GM11168 (cell line): ENCODE measurements at regions not wholly inside any gene's neighbourhood (a gene's known extent, or its start where the extent isn't known, plus 50 kb on each side); places are given as distances from the start of the nearest gene placed in this dataset.
"Not testable (repeated sequence)": the region's sequence is repeated elsewhere in the genome, so short reads cannot be mapped to it uniquely, and the experiment has no call there.

Source experiments
- in situ Hi-C: fragments of 300-500 bp; cut with MboI; formaldehyde crosslinking; loops from one replicate; pipeline ENCODE4 v1.12.0; 2022; ENCODE audit warnings: low sequenced_read_pairs; ENCODE audit not compliant: unreplicated experiment

DNA sequence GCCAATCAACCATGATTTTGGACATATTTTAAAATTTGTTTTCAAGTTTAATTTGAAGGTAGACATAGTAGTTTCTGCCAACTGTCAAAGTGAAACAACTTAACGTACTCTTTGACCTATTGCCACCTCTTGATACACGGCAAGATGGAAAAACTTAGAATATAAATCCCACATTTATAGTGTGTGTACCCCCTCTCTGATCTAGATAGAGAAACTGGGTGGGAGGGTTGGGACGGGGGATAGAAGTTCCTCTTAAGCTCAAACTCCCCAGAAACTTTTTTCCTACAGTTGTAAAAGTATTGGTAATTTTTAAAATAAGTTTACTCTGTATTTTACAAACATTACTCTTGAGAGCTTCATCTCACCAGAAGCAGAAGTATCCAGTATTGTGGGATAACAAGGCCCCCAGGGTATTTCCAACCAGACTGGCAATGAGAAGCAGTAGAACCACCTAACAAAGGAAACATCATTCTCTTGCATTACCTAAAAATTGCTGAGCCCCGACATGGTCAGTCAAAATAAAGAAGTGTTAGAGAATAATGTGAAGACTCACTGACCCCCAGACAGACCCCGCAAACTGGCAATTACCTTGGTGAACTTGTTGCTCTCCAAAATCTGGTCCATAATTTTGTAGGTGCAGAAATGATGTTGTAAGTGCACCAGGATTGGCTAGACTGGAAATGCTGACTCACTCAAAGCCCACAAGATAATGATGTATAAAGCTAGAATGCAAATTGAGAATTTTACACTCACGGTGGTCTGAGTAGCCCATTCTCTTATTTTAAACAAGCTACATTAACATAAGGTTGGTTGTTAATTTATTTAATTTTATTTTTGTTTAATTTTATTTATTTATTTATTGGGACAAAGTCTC lies 74.7 kb upstream of the TNFAIP3 start:
- in situ Hi-C loops = no loop called here

DNA sequence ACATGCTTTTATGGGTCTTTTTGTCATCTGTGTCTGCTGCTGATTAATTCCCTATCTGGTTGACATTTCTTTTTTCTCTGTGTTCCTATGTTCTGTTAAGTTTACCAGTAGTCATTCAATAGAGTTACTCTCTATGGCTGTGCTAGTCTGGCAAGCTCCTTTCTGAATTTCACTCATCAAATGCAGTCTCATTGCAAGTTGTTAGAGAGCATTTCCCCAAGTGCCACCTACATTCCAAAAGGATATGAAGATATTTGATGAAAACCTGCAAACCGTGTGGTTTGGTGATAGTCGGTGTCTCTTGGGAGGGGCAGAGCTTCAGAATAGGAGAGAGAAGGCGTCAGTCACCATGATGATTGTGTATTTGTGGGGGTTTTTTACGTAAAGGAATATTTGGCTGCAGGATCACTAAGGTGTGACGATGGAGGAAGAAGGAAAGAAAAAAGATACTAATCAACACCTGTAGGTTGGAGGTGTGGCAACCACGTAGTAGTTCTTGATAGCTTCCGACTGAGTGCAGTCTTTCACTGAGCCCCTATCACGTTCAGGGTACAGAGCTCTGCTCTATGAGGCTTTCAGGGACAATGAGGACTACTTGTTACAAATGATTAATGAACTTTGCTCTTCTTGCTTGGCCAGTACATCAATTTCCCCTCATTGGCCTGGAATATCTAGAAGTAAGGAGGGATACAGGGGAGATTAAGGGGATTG lies 73.1 kb upstream of the TNFAIP3 start:
- in situ Hi-C loops = no loop called here

DNA sequence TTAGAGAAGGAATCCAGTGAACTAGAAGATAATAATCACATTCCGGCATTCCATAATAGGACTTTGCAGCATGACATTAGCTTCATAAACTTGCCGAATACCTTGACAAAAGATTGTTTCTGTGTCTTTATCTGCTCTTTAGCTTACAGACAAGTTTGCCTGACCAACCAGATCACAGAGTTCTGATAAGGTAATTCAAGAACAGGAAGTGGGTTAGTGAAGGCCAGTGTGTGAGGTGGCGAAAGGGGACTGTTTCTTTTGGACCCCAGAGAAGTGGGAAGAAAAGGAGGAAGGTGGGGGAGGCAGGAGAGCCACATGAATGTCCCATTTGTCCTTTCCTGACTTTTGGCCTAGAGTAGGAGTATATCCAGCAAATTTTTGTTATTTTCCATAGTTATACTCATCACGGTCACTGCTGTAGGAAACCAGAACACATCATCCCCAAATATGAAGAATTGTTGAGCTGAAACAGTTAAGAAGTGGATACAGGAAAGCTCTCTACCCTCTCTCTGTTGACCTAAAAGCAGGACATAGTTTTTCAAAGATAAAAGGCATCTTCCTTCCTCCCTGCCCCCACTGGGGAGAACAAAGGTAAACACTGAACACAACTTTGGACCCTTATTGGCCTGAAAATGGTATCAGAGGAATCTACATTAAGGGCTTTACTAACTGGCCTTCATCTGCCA lies 72.4 kb upstream of the TNFAIP3 start:
- in situ Hi-C loops = loop anchor here (5.0 kb wide), 2 partner anchors 73 to 148 kb away; partner anchors contain the start of gene TNFAIP3

DNA sequence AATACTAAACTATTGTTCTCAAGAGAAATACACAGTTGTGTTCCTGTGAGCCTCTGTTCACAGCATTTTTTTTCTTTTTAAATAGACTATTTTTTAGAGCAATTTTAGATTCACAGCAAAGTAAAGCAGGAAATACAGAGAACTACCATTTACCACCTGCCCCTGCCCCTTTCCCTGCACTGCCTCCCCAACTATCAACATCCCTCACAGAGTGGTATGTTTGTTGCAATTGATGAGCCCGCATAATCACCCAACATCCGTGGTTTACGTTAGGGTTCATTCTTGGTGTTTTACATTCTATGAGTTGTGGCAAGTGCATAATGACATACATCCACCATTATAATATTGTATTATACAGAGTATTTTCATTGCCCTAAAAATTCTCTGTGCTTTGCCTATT lies 71.6 kb upstream of the TNFAIP3 start:
- in situ Hi-C loops = loop anchor here (5.0 kb wide), 2 partner anchors 72 to 147 kb away; partner anchors contain the start of gene TNFAIP3

DNA sequence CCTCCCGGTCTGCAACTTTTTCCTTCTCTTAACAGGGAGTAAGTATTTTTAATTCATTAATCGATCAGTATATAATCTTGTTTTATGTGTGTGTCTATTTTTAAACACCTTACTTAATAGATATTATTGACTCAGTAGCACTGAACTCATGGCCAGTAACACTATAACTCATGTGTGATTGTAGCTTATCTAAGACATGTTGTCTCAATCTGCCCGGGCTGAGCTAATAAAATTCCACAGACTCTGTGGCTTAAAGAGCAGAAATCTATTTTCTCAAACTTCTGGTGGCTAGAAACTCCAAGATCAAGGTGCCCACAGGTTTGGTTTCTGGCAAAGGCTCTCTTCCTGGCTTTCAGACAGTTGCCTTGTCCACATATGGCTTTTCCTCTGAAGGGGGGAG lies 68.8 kb upstream of the TNFAIP3 start:
- in situ Hi-C loops = loop anchor here (5.0 kb wide), 2 partner anchors 69 to 144 kb away; partner anchors contain the start of gene TNFAIP3

DNA sequence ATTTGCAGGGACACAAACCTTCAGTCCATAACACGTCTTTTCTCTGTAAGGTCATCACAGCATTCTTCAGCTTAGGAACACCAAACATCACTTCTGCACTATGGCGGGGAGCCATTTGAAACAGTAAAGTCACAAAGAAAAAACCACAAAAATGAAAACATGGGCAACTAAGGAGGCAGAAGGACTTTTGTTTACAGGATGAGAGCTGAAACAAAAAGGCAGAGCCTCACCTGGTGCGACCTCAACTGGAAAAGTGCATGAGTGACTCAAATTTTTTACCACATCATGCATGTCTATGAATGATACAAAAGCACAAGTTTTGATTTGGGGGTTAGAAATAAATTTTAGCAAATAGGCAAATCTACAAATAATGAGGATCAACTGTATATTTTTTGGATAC lies 68.2 kb upstream of the TNFAIP3 start:
- in situ Hi-C loops = loop anchor here (5.0 kb wide), 2 partner anchors 68 to 143 kb away; partner anchors contain the start of gene TNFAIP3

DNA sequence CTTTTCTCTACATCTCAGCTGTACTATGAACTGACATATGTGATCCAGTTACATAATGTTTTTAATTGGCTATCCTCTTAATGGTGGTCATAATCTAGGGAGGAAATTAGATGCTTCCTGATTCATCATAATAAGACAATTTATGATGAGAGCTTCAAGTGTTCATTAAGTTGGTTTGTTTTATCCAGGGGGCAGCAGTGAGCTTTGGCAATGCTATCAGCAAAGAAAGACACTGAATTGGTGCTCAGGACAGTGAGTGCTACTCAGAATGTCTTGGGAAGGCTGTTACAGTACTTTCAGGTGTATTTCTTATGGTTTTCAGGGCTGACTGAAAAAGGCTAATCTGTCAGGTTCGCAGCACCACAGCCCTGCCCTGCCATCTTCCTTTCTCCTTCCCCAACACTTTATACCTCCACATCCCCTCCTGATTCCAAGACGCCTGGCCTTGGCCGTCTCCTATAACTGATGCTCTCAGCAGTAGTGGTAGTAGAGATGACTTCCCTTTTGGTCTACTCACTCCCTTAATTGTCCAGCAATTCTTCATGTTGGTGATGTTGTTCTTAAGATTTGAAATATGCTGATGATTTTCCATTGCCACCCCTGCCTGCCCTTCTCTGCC lies 67.0 kb upstream of the TNFAIP3 start:
- in situ Hi-C loops = loop anchor here (5.0 kb wide), 2 partner anchors 67 to 142 kb away; partner anchors contain the start of gene TNFAIP3

DNA sequence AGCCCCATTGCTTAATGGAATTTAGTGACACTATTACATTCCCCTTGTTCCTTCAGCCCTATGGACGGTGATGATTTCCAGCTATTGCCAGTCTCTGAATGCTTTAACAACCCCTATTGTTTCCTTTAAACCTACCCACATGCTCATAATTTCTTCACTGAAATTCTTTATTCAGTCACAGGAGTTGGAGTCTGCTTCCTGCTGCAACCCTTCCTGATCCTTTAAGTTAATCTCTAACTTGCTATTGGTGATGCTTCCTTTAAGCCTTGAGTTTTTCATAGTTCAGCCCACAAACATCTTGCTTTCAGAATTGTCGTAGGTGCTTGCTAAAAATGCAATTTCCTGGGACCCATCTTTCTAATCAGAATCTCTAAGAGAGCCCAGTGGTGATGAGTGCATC lies 66.3 kb upstream of the TNFAIP3 start:
- in situ Hi-C loops = no loop called here

DNA sequence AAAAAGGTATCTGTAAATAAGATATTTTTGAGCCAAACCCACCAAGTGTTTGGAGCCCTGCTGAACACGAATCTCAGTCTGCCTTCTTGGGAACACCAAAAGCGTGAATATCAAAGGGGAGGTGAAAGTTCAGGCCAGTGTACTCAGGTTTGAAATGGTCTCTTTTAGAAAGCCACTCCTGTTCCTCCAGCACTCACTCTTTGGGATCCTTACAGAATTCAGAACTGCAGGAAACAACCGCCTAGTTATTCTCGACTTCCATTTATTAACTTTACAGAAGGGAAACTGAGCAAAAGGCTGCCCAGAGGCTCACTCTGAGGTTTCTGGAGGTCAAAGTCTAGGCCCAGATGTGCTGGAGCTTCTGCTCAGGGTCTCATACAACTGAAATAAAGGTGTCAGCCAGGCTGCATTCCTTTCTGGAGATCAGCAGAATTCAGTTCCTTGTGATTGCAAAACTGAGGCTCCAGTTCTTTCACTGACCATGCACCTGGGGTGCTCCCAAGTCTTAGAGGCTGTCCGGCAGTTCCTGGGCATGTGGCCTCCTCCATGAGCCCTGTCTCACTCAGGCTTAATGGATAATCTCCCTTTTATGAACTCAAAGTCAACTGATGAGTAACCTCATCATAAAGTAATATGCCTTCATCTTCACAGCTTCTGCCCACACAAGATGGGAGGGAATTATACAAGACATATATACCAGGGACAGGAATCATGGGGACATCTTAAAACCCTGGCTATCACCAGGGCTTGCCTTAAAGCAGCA lies 65.5 kb upstream of the TNFAIP3 start:
- in situ Hi-C loops = no loop called here

DNA sequence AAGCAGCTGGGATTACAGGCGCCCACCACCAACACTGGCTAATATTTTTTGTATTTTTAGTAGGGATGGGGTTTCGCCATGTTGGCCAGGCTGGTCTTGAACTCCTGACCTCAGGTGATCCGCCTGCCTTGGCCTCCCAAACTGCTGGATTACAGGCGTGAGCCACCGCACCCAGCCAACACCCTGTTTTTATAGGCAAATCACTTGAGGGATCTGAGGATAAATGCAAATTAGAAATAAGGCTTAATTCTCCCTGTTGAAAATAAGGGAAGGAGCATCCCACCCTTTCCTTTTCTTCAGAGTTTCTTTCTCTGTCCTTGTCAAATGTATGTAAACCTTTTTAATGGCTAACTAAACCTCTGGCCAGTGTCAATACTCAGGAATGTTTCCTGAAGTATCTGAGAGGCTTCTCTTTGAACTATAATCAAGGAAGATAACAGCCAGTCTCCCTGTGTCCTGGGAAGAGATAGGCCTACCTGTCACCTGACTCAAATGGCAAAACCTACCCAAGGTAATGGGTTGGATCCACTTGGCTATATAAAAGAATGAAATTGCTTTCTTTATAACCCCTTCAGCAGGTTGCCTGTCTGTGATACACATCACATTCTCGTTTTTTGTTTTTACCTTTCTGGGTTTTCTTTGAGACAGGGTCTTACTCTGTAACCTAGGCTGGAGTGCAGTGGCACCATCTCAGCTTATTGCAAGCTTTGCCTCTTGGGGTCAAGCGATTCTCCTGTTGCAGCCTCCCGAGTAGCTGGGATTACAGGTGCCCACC lies 64.5 kb upstream of the TNFAIP3 start:
- in situ Hi-C loops = no loop called here

DNA sequence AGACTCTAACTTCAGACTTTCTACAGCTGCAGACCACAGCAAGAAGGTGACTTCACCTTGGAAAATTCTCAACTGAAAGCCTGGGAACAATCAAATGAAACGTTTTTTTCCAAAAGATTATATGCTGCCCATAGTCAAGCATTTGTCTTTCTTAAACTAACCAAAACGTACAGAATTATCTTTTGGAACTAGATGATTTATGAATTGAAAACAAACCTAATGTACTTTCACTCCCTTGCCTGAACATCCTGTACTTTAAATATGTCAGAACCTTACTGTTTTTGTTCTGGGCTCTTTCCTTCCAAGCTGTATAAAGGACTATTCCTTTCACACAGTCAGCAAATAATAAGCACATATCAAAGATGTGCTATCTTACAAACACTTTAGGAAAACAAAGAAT lies 62.4 kb upstream of the TNFAIP3 start:
- in situ Hi-C loops = no loop called here

DNA sequence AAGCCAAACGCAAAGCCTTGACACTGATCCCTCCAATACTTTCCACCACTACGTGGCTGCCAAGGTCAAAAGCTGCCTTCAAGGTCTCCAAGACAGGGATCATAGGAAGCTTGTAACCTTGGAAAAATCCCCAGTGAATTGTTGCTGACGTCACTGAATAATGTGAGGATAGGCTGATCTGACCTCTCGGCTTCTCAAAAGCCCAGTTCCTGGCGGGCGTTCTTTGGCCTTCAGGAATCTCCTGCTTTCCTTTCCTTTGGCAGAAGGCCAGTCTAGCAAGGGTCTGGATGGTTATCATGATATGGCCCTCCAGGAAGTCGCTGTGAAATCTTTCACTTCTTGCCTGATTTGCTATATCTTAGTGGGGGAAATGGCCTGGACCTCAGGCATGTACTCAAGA lies 61.4 kb upstream of the TNFAIP3 start:
- in situ Hi-C loops = no loop called here

DNA sequence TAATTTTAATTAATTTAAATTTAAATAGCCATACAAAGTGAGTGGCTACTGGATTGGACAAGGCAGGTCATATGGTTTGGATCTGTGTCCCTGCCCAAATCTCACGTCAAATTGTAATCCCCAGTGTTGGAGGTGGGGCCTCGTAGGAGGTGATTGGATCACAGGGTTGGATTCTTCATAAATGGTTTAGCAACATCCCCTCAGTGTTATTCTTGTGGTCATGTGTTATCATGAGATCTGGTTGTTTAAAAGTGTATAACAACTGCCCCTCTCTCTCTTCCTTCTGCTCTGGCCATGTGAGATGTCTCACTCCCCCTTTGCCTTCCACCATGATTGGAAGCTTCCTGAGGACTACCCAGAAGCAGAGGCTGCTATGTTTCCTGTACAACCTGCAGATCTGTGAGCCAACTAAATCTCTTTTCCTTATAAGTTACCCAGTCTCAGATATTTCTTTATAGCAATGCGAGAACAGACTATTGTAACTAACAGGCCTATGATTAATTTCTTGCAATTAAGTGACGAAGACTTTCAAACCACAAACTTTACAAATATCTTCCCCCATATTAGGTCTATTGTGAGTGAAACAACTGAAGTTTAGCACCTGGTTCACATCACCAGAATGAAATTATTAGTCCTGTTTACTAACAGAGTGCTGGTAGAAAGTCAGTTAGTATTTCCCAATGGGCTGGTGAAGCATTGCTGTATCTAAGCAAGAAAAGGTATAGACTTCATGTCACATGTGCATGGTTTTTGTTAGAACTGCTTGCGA lies 60.0 kb upstream of the TNFAIP3 start:
- in situ Hi-C loops = no loop called here

DNA sequence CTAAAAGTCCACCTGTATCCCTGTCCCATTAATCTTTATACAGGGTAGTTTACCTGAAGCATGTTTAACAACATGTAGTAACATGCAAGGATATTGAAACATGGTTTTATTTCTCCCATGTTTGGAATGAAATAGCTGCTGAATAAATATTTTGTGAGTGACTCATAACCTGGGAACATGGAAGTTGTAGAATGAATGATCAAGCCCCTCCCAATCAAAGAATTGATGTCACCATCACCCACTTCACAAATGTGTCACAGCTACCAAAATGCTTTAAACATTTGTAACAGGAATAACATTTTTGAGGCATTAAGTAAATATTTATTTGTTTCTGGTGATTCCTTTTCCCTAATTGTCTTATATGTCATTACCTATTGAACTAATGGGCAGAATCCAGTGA lies 58.9 kb upstream of the TNFAIP3 start:
- in situ Hi-C loops = no loop called here

DNA sequence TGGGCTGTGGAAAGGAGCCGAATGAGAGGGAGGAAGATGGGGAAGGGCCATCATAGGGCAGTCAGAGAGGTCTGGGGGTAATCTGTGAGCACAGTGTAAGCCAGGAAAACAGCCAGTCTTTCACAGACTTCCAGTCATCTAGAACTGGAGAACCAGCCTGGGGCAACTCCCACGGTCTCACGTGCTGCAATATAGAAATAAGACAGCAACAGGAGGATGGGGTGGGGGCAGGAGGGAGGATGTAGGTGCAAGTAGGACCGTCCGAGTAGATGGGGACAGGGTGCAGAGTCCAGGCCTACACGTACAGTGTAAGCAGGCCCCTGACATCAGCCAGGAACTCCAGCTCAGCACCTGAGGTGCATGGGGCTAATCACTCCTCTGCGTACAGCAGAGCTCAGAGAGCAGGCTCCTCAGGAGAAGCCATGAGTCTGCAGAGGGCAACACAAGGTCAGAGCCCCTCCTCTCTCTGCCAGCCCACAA lies 58.2 kb upstream of the TNFAIP3 start:
- in situ Hi-C loops = no loop called here

DNA sequence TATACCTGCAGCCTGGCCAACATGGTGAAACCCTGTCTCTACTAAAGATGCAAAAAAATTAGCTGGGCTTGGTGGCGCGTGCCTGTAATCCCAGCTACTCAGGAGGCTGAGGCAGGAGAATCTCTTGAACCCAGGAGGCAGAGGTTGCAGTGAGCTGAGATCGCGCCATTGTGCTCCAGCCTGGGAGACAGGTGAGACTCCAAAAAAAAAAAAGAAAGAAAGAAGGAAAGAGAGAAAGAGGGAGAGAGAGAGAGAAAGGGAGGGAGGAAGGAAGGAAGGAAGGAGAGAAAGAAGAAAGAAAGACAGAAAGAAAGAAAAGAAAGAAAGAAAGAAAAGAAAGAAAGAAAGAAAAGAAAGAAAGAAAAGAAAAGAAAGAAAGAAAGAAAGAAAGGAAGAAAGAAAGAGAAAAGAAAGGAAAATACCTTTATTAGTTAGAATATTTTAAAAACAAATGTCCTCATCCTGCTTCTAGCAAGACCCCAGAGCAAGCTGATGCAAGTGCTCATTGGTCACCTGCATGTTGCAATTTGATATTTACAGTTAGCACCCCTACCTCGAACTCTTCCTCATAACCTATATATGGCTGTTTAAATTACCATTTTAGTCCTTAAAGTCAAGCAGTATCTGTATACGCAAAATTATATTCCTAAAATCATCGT lies 57.0 kb upstream of the TNFAIP3 start:
- in situ Hi-C loops = not testable (repeated sequence)

DNA sequence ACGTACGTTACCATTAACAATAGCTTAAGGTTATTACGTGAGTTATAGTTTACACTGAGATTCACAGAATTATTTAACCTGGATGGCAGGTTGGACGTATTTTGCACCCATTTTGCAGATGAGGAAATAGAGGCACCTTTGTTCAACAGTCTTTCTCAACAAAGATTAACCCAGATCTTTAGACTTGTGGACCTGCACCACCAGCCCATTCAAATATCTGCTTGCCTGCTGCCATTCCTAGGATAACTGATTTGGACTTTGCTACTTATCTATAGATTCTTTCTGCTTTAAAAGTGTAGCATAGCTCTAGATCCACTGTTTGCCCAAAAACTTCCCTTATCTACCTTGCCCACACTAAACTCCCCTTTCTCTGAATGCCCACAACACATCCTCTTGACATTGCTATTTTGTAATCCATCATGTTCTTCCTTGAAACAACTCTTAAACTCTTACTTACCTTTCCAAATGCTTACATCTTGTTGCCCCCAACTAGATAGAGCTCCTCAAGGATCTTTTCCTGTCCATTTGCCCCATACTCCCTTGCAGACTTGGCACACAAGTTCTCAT lies 56.4 kb upstream of the TNFAIP3 start:
- in situ Hi-C loops = no loop called here
